Caco-2 (cell line): ENCODE measurements at regions not wholly inside any gene's neighbourhood (a gene's known extent, or its start where the extent isn't known, plus 50 kb on each side); places are given as distances from the start of the nearest gene placed in this dataset.

ENCODE experiments used
- BruUV-seq: library from RNA; stranded (reverse); fragments of 400-500 nt; replicated peaks from 2 replicates; lab custom pipeline; 2021; lab: Mats Ljungman, UMichigan
- CTCF ChIA-PET: fragments of 300-600 bp; sonication (Branson Sonifier 250); formaldehyde crosslinking; loops from one replicate; lab custom pipeline; 2022; ENCODE audit warnings: antibody characterized with exemption; lab: Charles Lee
- POLR2A ChIA-PET: fragments of 300-600 bp; sonication (Branson Sonifier 250); formaldehyde crosslinking; loops from one replicate; lab custom pipeline; 2022; ENCODE audit warnings: antibody characterized with exemption; lab: Charles Lee
- DNase-seq, 2 experiments: peaks; one replicate each; pipeline versions ENCODE4 v3.0.0 to v3.0.0-alpha.2; 2020 to 2022
- H3K27me3 ChIP-seq: replicated peaks from 2 replicates; pipeline ENCODE4 v1.6.0; 2011; ENCODE audit warnings: low read length; ENCODE audit not compliant: control insufficient read depth, insufficient read depth
- H3K36me3 ChIP-seq: 2 replicates; pipeline ENCODE4 v1.5.1; 2011; ENCODE audit warnings: low read length; ENCODE audit not compliant: control insufficient read depth, insufficient read depth
- H3K4me1 ChIP-seq: fragments of 250-450 bp; sonication (Bioruptor Pico); 2 replicates; pipeline ENCODE4 v1.5.1; 2020; ENCODE audit warnings: mild to moderate bottlenecking
- H3K4me3 ChIP-seq: 2 replicates; pipeline ENCODE4 v1.5.1; 2011; ENCODE audit warnings: low read depth, mild to moderate bottlenecking, control low read depth, low read length
- H3K9me3 ChIP-seq: fragments of 250-450 bp; sonication (Bioruptor Pico); 2 replicates; pipeline ENCODE4 v1.5.1; 2020; ENCODE audit warnings: mild to moderate bottlenecking, moderate library complexity
- H3K27ac Mint-ChIP-seq: one replicate; pipeline ENCODE4 v1.8.0; 2022; ENCODE audit warnings: mixed read lengths; ENCODE audit not compliant: unreplicated experiment
- H3K27me3 Mint-ChIP-seq: one replicate; pipeline ENCODE4 v1.8.0; 2022; ENCODE audit warnings: mixed read lengths; ENCODE audit not compliant: insufficient read depth, unreplicated experiment
- H3K36me3 Mint-ChIP-seq: one replicate; pipeline ENCODE4 v1.8.0; 2022; ENCODE audit warnings: mild to moderate bottlenecking, mixed read lengths; ENCODE audit not compliant: insufficient read depth, unreplicated experiment
- H3K4me1 Mint-ChIP-seq: one replicate; pipeline ENCODE4 v1.8.0; 2022; ENCODE audit warnings: low read depth, mixed read lengths; ENCODE audit not compliant: unreplicated experiment
- H3K4me3 Mint-ChIP-seq: one replicate; pipeline ENCODE4 v1.8.0; 2022; ENCODE audit warnings: mild to moderate bottlenecking, moderate library complexity, mixed read lengths; ENCODE audit not compliant: unreplicated experiment
- H3K9me3 Mint-ChIP-seq: one replicate; pipeline ENCODE4 v1.8.0; 2022; ENCODE audit warnings: mixed read lengths; ENCODE audit not compliant: unreplicated experiment
- intact Hi-C: fragments of 100-400 bp; cut with micrococcal nuclease; formaldehyde crosslinking; loops from one replicate; pipeline ENCODE4 v1.10.0; 2022; ENCODE audit not compliant: unreplicated experiment
- TF ChIP-seq, protein P1 (sequence below), 2 experiments: fragments of 200-600 bp in 1 of 2; IDR thresholded peaks; 1 replicate in 1 of 2; 2 replicates in 1 of 2; pipeline versions ENCODE4 v1.5.1 to v1.8.0; 2011 to 2022; ENCODE audit warnings: antibody characterized with exemption in 1 of 2, control low read depth in 1 of 2, inconsistent platforms in 1 of 2, low read depth in 1 of 2, low read length in 1 of 2, mild to moderate bottlenecking in 1 of 2, moderate library complexity in 1 of 2; ENCODE audit not compliant: insufficient read depth in 1 of 2, severe bottlenecking in 1 of 2, unreplicated experiment in 1 of 2

DNA sequence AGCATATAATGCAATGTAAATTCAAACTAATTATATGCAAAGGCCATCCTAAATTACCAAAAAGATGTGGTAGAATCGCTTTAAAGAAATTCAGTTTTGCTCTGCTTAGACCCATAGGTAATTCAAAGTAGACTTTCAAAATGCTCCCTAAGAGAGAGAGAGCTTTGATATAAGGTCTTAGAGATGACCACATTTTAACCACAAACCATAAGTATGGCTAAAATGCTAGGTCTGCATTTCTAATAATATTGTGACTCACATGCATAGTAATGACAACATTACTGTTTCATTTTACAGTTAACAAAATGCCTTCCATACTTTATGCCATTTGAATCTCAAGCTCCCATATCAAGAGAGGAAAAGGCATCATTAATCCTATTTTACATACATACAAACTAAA is 144.5 kb downstream of the RAD51AP2 start:
- H3K4me1 ChIP-seq, result no peaks in the 10 kb centered on the region
- H3K4me3 ChIP-seq, result no peak overlapping the region
- H3K9me3 ChIP-seq, result no peaks in the 10 kb centered on the region
- ChIA-PET CTCF (no interaction called here), POLR2A (no interaction called here)
- H3K27ac Mint-ChIP-seq, result no peak overlapping the region
- H3K4me3 Mint-ChIP-seq, result no peak overlapping the region
- TF ChIP-seq, protein P1, sequence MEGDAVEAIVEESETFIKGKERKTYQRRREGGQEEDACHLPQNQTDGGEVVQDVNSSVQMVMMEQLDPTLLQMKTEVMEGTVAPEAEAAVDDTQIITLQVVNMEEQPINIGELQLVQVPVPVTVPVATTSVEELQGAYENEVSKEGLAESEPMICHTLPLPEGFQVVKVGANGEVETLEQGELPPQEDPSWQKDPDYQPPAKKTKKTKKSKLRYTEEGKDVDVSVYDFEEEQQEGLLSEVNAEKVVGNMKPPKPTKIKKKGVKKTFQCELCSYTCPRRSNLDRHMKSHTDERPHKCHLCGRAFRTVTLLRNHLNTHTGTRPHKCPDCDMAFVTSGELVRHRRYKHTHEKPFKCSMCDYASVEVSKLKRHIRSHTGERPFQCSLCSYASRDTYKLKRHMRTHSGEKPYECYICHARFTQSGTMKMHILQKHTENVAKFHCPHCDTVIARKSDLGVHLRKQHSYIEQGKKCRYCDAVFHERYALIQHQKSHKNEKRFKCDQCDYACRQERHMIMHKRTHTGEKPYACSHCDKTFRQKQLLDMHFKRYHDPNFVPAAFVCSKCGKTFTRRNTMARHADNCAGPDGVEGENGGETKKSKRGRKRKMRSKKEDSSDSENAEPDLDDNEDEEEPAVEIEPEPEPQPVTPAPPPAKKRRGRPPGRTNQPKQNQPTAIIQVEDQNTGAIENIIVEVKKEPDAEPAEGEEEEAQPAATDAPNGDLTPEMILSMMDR (IDR thresholded peaks at IDR 0.05; ENCODE audit: insufficient read depth in 1 of 2, low read depth in 1 of 2, low read length in 1 of 2, severe bottlenecking in 1 of 2, unreplicated experiment in 1 of 2), result no peak
- no peak for DNase-seq
- peaks cover 9% of the 10 kb centered on the region for H3K9me3 Mint-ChIP-seq
- no peaks in the 10 kb centered on the region for H3K4me1 Mint-ChIP-seq
- H3K27me3 ChIP-seq, result no peaks in the 10 kb centered on the region
- H3K36me3 ChIP-seq, result no peaks in the 10 kb centered on the region
- BruUV-seq, result no TSS peak
- intact Hi-C loops, result loop anchor here (10.0 kb wide), 1 partner anchor 199 kb away; no protein-coding TSS in a partner anchor
- H3K36me3 Mint-ChIP-seq, result no peaks in the 10 kb centered on the region
- H3K27me3 Mint-ChIP-seq, result peaks cover 3% of the 10 kb centered on the region

DNA sequence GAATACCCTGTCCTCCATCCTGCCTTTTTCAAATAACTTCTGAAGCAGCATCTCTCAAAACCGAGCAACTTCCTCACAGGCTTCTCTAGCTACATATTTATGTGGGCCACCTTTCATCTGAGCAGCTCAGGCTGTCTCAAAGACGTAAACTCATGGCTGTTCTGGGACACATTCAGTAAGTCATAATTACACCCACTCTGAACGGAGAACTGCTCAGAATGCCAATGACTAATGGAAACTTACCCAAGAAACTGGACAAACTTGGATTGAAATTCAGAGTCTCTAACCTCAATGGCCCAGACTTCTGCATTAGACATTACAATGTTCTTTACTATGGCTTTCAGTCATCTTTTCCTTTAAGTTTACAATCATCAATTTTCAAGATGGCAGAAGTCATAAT is 145.2 kb downstream of the RAD51AP2 start:
- BruUV-seq, result no TSS peak

DNA sequence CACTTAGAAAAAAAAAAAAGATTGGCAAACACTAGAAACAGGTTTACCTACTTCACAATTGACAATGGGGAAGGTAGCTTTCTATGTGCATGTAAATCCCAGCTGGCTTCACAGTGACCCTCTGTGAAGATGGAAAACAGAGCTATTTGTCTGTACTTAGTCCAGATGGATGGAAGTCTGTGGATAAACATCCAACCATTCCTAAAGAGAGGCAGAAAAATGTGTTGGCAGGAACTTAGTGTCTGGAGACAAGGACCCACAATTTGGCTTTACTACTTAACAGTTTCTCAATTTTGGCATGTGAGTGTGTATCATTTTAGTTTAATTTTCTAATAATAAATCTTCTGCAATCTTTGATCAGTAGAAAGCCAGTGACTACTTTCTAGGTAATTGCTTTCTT is 154.4 kb downstream of the RAD51AP2 start:
- no peaks in the 10 kb centered on the region for H3K4me1 ChIP-seq

More for the DNA sequence above, 145.2 kb downstream of the RAD51AP2 start:
- Mint-ChIP-seq H3K4me3 (no peak overlapping the region), H3K36me3 (no peaks in the 10 kb centered on the region), H3K27me3 (peaks cover 3% of the 10 kb centered on the region), H3K27ac (no peak overlapping the region), H3K4me1 (no peaks in the 10 kb centered on the region), H3K9me3 (peaks cover 9% of the 10 kb centered on the region)
- ChIA-PET CTCF (no interaction called here), POLR2A (no interaction called here)
- no peak overlapping the region for H3K4me3 ChIP-seq
- no peaks in the 10 kb centered on the region for H3K9me3 ChIP-seq
- H3K36me3 ChIP-seq, result no peaks in the 10 kb centered on the region
- TF ChIP-seq, protein P1 (IDR thresholded peaks at IDR 0.05; ENCODE audit: insufficient read depth in 1 of 2, low read depth in 1 of 2, low read length in 1 of 2, severe bottlenecking in 1 of 2, unreplicated experiment in 1 of 2), result no peak
- DNase-seq, result no peak
- H3K4me1 ChIP-seq, result no peaks in the 10 kb centered on the region
- no peaks in the 10 kb centered on the region for H3K27me3 ChIP-seq
- intact Hi-C loops, result loop anchor here (10.0 kb wide), 1 partner anchor 198 kb away; no protein-coding TSS in a partner anchor

More for the DNA sequence above, 154.4 kb downstream of the RAD51AP2 start:
- DNase-seq, result no peak
- H3K9me3 Mint-ChIP-seq, result peaks cover 10% of the 10 kb centered on the region
- TF ChIP-seq, protein P1 (IDR thresholded peaks at IDR 0.05; ENCODE audit: insufficient read depth in 1 of 2, low read depth in 1 of 2, low read length in 1 of 2, severe bottlenecking in 1 of 2, unreplicated experiment in 1 of 2), result no peak
- Histone ChIP-seq H3K4me3 (no peak overlapping the region), H3K9me3 (no peaks in the 10 kb centered on the region), H3K27me3 (no peaks in the 10 kb centered on the region), H3K36me3 (no peaks in the 10 kb centered on the region)
- H3K4me1 Mint-ChIP-seq, result no peaks in the 10 kb centered on the region
- no peak overlapping the region for H3K4me3 Mint-ChIP-seq
- no peaks in the 10 kb centered on the region for H3K27me3 Mint-ChIP-seq
- intact Hi-C loops, result no loop called here
- no peaks in the 10 kb centered on the region for H3K36me3 Mint-ChIP-seq
- BruUV-seq, result no TSS peak
- H3K27ac Mint-ChIP-seq, result no peak overlapping the region
- ChIA-PET POLR2A (no interaction called here), CTCF (no interaction called here)
